PFSK-1 (cell line): ENCODE measurements at regions not wholly inside any gene's neighbourhood (a gene's known extent, or its start where the extent isn't known, plus 50 kb on each side); places are given as distances from the start of the nearest gene placed in this dataset.

Experiments
- FOXP2 ChIP-seq: optimal IDR thresholded peaks from 2 replicates; pipeline ENCODE3; 2011; ENCODE audit warnings: borderline replicate concordance, control low read depth, inconsistent platforms; ENCODE audit not compliant: insufficient read depth; ENCODE audit errors: extremely low read length, extremely low read depth
- POLR2AphosphoS5 ChIP-seq: IDR thresholded peaks from 2 replicates; pipeline ENCODE4 v1.6.1; 2012; ENCODE audit warnings: low read depth, mild to moderate bottlenecking, control low read depth, low read length, moderate library complexity
- REST ChIP-seq, 2 experiments: IDR thresholded peaks; 2 replicates each; pipeline versions ENCODE4 v1.6.1 to v1.8.0; 2011 to 2012; ENCODE audit warnings: low read depth in 2 of 2, low read length in 2 of 2, control low read depth in 1 of 2, inconsistent platforms in 1 of 2, mild to moderate bottlenecking in 1 of 2, moderate library complexity in 1 of 2; ENCODE audit not compliant: insufficient read depth in 1 of 2
- SIN3A ChIP-seq: IDR thresholded peaks from 2 replicates; pipeline ENCODE4 v1.6.1; 2012; ENCODE audit warnings: mild to moderate bottlenecking, low read length, moderate library complexity, borderline replicate concordance; ENCODE audit not compliant: insufficient read depth
- TAF1 ChIP-seq: IDR thresholded peaks from 2 replicates; pipeline ENCODE4 v1.6.1; 2012; ENCODE audit warnings: low read length, control low read depth, borderline replicate concordance; ENCODE audit not compliant: insufficient read depth

GRCh38 chr9:89738137-89738932 is 133.5 kb downstream of the GADD45G start:
- TF ChIP-seq POLR2AphosphoS5 = no peak
- no peak for TF ChIP-seq REST (IDR thresholded peaks at IDR 0.05; ENCODE audit: insufficient read depth in 1 of 2, low read depth in 2 of 2, low read length in 2 of 2)
- TF ChIP-seq TAF1 = no peak

GRCh38 chr9:89739511-89739910 is 134.7 kb downstream of the GADD45G start:
- no peak for TF ChIP-seq TAF1
- no peak for TF ChIP-seq REST (IDR thresholded peaks at IDR 0.05; ENCODE audit: insufficient read depth in 1 of 2, low read depth in 2 of 2, low read length in 2 of 2)
- TF ChIP-seq SIN3A = no peak
- no peak for TF ChIP-seq FOXP2
- no peak for TF ChIP-seq POLR2AphosphoS5

DNA sequence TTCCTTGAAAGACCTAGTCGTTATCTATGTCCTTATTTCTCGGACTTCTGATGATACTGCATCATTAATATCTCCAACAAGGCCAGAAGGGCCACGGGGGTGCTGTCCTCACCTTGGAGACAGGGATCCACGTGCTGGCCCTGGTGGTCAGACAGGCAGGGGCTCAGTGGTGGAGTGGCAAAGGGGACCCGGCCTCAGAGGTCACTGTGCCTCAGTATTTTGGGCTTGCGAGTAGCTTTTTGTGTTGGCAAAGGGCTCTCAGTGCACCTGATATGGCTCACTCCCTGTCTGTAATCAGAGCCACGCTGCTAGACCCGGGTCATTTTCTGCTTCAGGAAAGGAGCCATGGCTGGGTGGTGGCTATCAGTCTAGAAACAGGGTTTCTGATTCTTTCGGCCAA is 135.1 kb downstream of the GADD45G start:
- TF ChIP-seq POLR2AphosphoS5 (no peak), FOXP2 (no peak), REST (IDR thresholded peaks at IDR 0.05; ENCODE audit: insufficient read depth in 1 of 2, low read depth in 2 of 2, low read length in 2 of 2) (no peak)

- TF ChIP-seq POLR2AphosphoS5 (no peak), SIN3A (no peak), FOXP2 (no peak), REST (IDR thresholded peaks at IDR 0.05; ENCODE audit: insufficient read depth in 1 of 2, low read depth in 2 of 2, low read length in 2 of 2) (no peak), TAF1 (no peak)
These were observed 135.9 kb downstream of the GADD45G start for GRCh38 chr9:89740722-89741121.

GRCh38 chr9:89742660-89743059 is 137.8 kb downstream of the GADD45G start:
- TF ChIP-seq TAF1 (no peak), REST (IDR thresholded peaks at IDR 0.05; ENCODE audit: insufficient read depth in 1 of 2, low read depth in 2 of 2, low read length in 2 of 2) (no peak), SIN3A (no peak), POLR2AphosphoS5 (no peak), FOXP2 (no peak)
